ENCODE measurements at regions not wholly inside any gene's neighbourhood (a gene's known extent, or its start where the extent isn't known, plus 50 kb on each side); places are given as distances from the start of the nearest gene placed in this dataset.

DNA sequence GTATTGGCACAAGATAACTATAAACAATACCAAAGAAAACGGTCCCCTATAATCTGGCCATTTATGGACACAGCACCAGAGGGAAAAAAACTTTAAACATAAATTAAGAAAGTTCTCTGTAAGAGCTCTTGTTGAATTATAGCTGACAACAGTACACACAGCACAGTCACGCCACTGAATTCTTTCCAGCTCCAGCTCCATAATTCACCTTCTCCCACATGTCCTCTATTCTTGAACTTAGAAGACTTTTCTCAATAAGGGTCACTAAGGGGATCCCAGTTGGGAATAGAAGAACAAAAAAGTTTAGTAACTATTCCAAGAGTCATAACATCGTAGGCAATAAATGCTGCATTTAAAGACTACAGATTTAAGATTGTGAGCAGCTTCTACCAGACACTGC is 124.6 kb upstream of the CYP1B1 start:
- 43 to 60% methylated on average over 3 of the region's 3 CpGs for WGBS, 2 donors (ENCODE audit: low coverage in 1 of 2)
- ATAC-seq = no peak

DNA sequence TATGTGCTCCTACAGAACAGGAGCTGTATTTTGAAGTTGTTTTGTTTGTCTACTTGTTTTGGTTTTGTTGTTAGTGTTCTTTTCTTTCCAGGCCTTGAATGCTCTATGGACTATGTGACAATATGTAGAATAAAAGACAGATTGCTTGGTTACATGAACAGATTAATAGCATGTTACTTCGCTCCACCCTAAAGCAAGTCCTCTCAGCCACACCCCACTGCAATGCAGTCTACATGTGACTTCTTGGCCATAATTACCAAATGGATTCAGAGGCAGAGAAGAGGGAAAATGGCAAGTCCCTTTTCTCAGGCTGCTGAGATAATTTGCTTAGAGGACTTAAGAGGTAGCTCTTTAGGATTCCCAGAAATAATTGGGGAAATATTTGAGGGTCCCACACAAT is 123.2 kb upstream of the CYP1B1 start:
- no peaks in the 10 kb centered on the region for H3K9me3 ChIP-seq
- 100% methylated on average over 1 of the region's 1 CpG; no CpG with 5 or more reads in 1 of the 2 donors for WGBS, 2 donors (ENCODE audit: low coverage in 1 of 2)
- H3K27me3 ChIP-seq = no peaks in the 10 kb centered on the region
- ATAC-seq = no peak
- peaks cover 0 to 17% (median 0%) of the 10 kb centered on the region in 3 donors for H3K4me1 ChIP-seq
- H3K4me3 ChIP-seq = no peak overlapping the region
- TF ChIP-seq, protein P1, sequence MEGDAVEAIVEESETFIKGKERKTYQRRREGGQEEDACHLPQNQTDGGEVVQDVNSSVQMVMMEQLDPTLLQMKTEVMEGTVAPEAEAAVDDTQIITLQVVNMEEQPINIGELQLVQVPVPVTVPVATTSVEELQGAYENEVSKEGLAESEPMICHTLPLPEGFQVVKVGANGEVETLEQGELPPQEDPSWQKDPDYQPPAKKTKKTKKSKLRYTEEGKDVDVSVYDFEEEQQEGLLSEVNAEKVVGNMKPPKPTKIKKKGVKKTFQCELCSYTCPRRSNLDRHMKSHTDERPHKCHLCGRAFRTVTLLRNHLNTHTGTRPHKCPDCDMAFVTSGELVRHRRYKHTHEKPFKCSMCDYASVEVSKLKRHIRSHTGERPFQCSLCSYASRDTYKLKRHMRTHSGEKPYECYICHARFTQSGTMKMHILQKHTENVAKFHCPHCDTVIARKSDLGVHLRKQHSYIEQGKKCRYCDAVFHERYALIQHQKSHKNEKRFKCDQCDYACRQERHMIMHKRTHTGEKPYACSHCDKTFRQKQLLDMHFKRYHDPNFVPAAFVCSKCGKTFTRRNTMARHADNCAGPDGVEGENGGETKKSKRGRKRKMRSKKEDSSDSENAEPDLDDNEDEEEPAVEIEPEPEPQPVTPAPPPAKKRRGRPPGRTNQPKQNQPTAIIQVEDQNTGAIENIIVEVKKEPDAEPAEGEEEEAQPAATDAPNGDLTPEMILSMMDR (IDR thresholded peaks at IDR 0.05) = no peak
- no peak for TF ChIP-seq EP300 (IDR thresholded peaks at IDR 0.05)
- no peak for TF ChIP-seq POLR2AphosphoS5 (IDR thresholded peaks at IDR 0.05)
- no peak for TF ChIP-seq POLR2A (IDR thresholded peaks at IDR 0.05)
- H3K27ac ChIP-seq = no peak overlapping the region
- no peaks in the 10 kb centered on the region for H3K36me3 ChIP-seq

More for the DNA sequence above, 124.6 kb upstream of the CYP1B1 start:
- H3K36me3 ChIP-seq = no peaks in the 10 kb centered on the region
- peaks cover 0 to 17% (median 0%) of the 10 kb centered on the region in 3 donors for H3K4me1 ChIP-seq
- no peak for TF ChIP-seq POLR2A (IDR thresholded peaks at IDR 0.05)
- peak; percentile 27 for TF ChIP-seq POLR2AphosphoS5 (IDR thresholded peaks at IDR 0.05)
- peak overlapping the region in 2 of 4 donors; percentile 52 to 61 for H3K27ac ChIP-seq
- H3K9me3 ChIP-seq = no peaks in the 10 kb centered on the region
- no peaks in the 10 kb centered on the region for H3K27me3 ChIP-seq
- no peak overlapping the region for H3K4me3 ChIP-seq

DNA sequence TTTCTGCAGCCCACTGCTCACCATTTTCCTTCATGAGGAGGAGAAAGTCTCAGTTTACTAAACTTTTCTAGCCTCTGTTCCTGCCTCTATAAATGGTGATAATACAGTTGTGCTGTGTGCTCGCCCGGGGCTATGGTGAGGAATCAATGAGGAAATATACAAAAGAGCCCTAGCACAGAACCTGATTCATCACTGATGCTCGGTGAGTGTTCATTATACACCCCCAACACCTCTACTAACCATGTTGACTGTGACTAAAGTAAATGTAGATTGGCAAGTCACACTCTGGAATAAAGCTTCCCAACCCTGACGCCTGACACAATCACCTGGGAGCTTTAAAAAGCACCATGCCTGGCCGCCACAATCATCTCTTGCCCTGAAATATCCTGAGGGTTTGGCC is 118.8 kb upstream of the CYP1B1 start:
- ATAC-seq = no peak
- 82 to 100% methylated on average over 3 to 4 of the region's 5 CpGs for WGBS, 2 donors (ENCODE audit: low coverage in 1 of 2)
- TF ChIP-seq EP300 (IDR thresholded peaks at IDR 0.05) = no peak
- TF ChIP-seq POLR2AphosphoS5 (IDR thresholded peaks at IDR 0.05) = no peak
- TF ChIP-seq, protein P1 (IDR thresholded peaks at IDR 0.05) = no peak
- no peak for TF ChIP-seq POLR2A (IDR thresholded peaks at IDR 0.05)
- H3K9me3 ChIP-seq = no peaks in the 10 kb centered on the region
- H3K27ac ChIP-seq = no peak overlapping the region
- H3K4me1 ChIP-seq = no peaks in the 10 kb centered on the region
- no peaks in the 10 kb centered on the region for H3K27me3 ChIP-seq
- H3K4me3 ChIP-seq = no peak overlapping the region
- H3K36me3 ChIP-seq = no peaks in the 10 kb centered on the region

DNA sequence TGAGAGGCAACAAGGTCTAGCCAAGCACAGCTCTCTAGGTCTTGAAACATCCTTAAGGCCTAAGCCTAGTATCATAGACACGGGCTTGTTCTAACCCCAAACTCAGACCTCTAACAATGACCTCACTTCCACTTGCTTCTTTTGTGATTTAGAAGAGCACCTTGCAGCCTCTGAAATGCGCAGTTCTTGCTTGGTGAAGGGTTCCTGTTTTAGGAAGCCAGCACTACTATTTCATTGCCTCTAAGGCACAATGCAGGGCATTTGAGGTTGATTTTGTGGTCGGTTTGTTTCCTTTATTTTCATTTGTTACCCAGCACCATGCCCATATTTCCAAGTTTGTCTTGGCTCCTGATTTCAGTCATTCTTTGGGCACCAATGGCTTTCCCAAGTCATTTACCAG is 117.0 kb upstream of the CYP1B1 start:
- H3K27me3 ChIP-seq = no peaks in the 10 kb centered on the region
- TF ChIP-seq POLR2AphosphoS5 (IDR thresholded peaks at IDR 0.05) (no peak), EP300 (IDR thresholded peaks at IDR 0.05) (no peak)
- TF ChIP-seq, protein P1 (IDR thresholded peaks at IDR 0.05) = no peak
- H3K27ac ChIP-seq = no peak overlapping the region
- peaks cover 0 to 8% (median 0%) of the 10 kb centered on the region in 3 donors for H3K4me1 ChIP-seq
- H3K4me3 ChIP-seq = no peak overlapping the region
- no peaks in the 10 kb centered on the region for H3K9me3 ChIP-seq
- no peak for ATAC-seq
- H3K36me3 ChIP-seq = no peaks in the 10 kb centered on the region
- 82 to 90% methylated on average over 2 to 3 of the region's 3 CpGs for WGBS, 2 donors (ENCODE audit: low coverage in 1 of 2)

DNA sequence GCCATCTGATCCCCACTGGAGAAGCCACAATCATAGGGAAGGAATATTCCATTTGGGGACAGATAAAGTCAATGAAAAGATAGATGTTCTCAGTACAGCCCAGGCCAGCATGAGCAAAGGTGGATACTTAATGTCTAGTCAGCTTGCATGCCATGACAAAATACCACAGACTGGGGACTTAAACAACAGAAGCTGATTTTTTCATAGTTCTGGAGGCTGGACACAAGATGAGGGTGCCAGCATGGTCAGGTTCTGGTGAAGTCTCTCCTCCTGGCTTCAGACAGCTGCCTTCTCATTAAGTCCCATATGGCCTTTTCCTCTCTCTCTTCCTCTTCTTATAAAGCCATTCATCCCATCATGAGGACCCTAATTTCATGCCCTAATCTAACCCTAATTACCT is 116.1 kb upstream of the CYP1B1 start:
- TF ChIP-seq POLR2A (IDR thresholded peaks at IDR 0.05) (no peak), POLR2AphosphoS5 (IDR thresholded peaks at IDR 0.05) (no peak), EP300 (IDR thresholded peaks at IDR 0.05) (no peak)
- TF ChIP-seq, protein P1 (IDR thresholded peaks at IDR 0.05) = no peak
- Histone ChIP-seq H3K27me3 (no peaks in the 10 kb centered on the region), H3K4me3 (no peak overlapping the region), H3K36me3 (no peaks in the 10 kb centered on the region), H3K27ac (no peak overlapping the region), H3K9me3 (no peaks in the 10 kb centered on the region), H3K4me1 (peaks cover 0 to 15% (median 0%) of the 10 kb centered on the region in 3 donors)
- no peak for ATAC-seq

All from gastroesophageal sphincter (tissue), 4 donors.